Prostate gland (tissue), 2 donors: ENCODE measurements at regions not wholly inside any gene's neighbourhood (a gene's known extent, or its start where the extent isn't known, plus 50 kb on each side); places are given as distances from the start of the nearest gene placed in this dataset.
"Not testable (repeated sequence)": the region's sequence is repeated elsewhere in the genome, so short reads cannot be mapped to it uniquely, and the experiment has no call there.

ENCODE experiments used
- CTCF ChIP-seq, 4 experiments: fragments of 200-600 bp in 2 of 4; fragments of 450-650 bp in 2 of 4; sonication (generic) in 2 of 4; IDR thresholded peaks; 1 replicate in 3 of 4; 2 replicates in 1 of 4; pipeline ENCODE4 v1.5.1; 2016 to 2019; ENCODE audit warnings: antibody characterized with exemption in 4 of 4, mild to moderate bottlenecking in 2 of 4, moderate library complexity in 2 of 4
- POLR2A ChIP-seq: fragments of 450-650 bp; IDR thresholded peaks from one replicate; pipeline ENCODE4 v1.6.1; 2016; ENCODE audit warnings: antibody characterized with exemption, mild to moderate bottlenecking
- POLR2AphosphoS5 ChIP-seq: sonication (generic); formaldehyde crosslinking; IDR thresholded peaks from one replicate; pipeline ENCODE4 v1.6.1; 2017; ENCODE audit warnings: antibody characterized with exemption

GRCh38 chr15:34521802-34522485 lies 61.5 kb downstream of the GOLGA8B start:
- not testable (repeated sequence) for TF ChIP-seq CTCF (IDR thresholded peaks at IDR 0.05); POLR2AphosphoS5; POLR2A
